ENCODE measurements at regions not wholly inside any gene's neighbourhood (a gene's known extent, or its start where the extent isn't known, plus 50 kb on each side); places are given as distances from the start of the nearest gene placed in this dataset.

GRCh38 chr3:163315786-163316185 is 1762.5 kb downstream of the SI start:
- H3K27ac ChIP-seq = no peak overlapping the region
- TF ChIP-seq, protein P1, sequence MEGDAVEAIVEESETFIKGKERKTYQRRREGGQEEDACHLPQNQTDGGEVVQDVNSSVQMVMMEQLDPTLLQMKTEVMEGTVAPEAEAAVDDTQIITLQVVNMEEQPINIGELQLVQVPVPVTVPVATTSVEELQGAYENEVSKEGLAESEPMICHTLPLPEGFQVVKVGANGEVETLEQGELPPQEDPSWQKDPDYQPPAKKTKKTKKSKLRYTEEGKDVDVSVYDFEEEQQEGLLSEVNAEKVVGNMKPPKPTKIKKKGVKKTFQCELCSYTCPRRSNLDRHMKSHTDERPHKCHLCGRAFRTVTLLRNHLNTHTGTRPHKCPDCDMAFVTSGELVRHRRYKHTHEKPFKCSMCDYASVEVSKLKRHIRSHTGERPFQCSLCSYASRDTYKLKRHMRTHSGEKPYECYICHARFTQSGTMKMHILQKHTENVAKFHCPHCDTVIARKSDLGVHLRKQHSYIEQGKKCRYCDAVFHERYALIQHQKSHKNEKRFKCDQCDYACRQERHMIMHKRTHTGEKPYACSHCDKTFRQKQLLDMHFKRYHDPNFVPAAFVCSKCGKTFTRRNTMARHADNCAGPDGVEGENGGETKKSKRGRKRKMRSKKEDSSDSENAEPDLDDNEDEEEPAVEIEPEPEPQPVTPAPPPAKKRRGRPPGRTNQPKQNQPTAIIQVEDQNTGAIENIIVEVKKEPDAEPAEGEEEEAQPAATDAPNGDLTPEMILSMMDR (conservative IDR thresholded peaks at IDR 0.05; ENCODE audit: low read depth) = no peak
- ChIA-PET CTCF (no interaction called here), POLR2A (ENCODE audit: low non-redundant PET) (no interaction called here)
- DNase-seq (ENCODE audit: low spot score) = no peak

DNA sequence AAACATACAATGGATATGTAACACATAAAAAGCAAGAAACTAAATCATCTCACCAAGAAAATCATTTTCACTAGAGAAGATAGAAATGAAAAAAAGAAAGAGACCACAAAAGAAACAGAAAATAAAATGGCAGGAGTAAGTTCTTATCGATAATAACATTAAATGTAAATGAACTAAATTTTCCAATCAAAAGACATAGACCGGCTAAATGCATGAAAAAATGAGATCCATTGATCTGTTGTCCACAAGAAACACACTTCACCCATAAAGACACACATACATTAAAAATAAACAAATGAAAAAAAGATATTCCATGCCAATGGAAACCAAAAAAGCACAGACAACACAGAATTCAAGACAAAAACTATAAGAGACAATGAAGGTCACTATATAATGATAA is 1771.9 kb downstream of the SI start:
- TF ChIP-seq, protein P1 (conservative IDR thresholded peaks at IDR 0.05; ENCODE audit: low read depth) = no peak
- ChIA-PET CTCF (interaction anchor here (0.6 kb wide), 1 partner anchor 476 kb away, joined by 3 read pairs; no protein-coding TSS in a partner anchor), POLR2A (ENCODE audit: low non-redundant PET) (no interaction called here)
- DNase-seq (ENCODE audit: low spot score) = no peak
- no peak overlapping the region for H3K27ac ChIP-seq

DNA sequence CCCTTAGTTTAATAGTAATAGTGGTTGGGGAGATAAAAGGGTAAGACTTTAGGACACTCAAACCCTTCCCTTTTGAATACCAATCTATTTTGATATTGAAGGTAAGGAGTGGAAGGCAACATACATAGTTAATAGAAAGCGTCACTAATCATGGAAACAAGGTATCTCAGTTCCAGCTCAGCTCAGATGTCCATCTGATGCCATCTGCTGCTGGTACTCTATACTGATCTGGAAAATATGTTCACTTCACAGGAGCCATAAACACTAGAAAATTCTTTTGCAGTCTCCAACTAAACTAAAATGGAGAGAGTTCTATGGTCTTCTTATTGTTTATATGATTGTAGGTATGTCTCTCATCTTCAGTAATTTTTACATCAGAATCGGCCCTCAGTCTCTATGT is 1777.1 kb downstream of the OTOL1 start:
- TF ChIP-seq, protein P1 (conservative IDR thresholded peaks at IDR 0.05; ENCODE audit: low read depth) = no peak
- POLR2A ChIA-PET (ENCODE audit: low non-redundant PET) = no interaction called here
- H3K27ac ChIP-seq = no peak overlapping the region
- CTCF ChIA-PET = no interaction called here
- DNase-seq (ENCODE audit: low spot score) = no peak

DNA sequence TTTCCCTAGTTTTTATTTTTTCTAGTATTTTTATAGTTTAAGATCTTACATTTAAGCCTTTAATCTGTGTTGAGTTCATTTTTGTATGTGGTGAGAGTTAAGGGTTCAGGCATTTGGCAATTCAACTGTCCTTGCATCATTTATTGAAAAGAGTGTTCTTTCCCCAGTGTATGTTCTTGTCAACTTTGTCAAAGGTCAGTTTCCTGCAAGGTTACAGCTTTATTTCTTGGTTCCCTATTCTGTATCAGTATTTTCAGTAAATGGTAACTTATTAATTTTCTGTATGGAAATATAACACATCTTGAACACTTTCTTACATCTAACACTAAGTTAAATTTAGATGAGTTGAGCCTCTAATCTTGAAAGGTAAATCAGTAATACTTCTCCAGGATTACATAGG is 1770.1 kb downstream of the OTOL1 start:
- ChIA-PET CTCF (no interaction called here), POLR2A (ENCODE audit: low non-redundant PET) (no interaction called here)
- TF ChIP-seq, protein P1 (conservative IDR thresholded peaks at IDR 0.05; ENCODE audit: low read depth) = no peak
- H3K27ac ChIP-seq = no peak overlapping the region
- no peak for DNase-seq (ENCODE audit: low spot score)

GRCh38 chr3:163261618-163262017 is 1765.0 kb downstream of the OTOL1 start:
- CTCF ChIA-PET = no interaction called here
- TF ChIP-seq, protein P1 (conservative IDR thresholded peaks at IDR 0.05; ENCODE audit: low read depth) = no peak
- H3K27ac ChIP-seq = no peak overlapping the region
- no peak for DNase-seq (ENCODE audit: low spot score)
- POLR2A ChIA-PET (ENCODE audit: low non-redundant PET) = no interaction called here

DNA sequence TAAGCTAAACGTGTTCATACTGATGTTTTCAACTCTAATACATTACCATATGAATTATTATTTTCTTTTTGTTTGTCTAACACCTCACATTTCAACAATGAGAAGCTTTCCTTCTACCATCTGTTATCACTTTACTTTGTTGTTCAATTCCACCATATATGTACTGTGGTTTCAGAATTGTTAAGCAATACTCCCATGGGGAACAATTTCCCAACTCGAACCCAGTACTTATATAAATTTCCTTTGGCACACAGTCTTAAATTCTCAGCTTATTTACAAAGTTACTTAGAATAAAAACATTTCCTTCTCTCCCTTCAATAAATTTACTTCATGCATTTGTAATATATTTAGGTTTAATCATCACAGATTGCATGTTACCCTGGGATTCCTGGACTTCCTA is 1764.4 kb downstream of the OTOL1 start:
- DNase-seq (ENCODE audit: low spot score) = no peak
- POLR2A ChIA-PET (ENCODE audit: low non-redundant PET) = no interaction called here
- H3K27ac ChIP-seq = no peak overlapping the region
- TF ChIP-seq, protein P1 (conservative IDR thresholded peaks at IDR 0.05; ENCODE audit: low read depth) = no peak
- CTCF ChIA-PET = no interaction called here

- DNase-seq (ENCODE audit: low spot score) = no peak
- TF ChIP-seq, protein P1 (conservative IDR thresholded peaks at IDR 0.05; ENCODE audit: low read depth) = no peak
Measured at GRCh38 chr3:163218336-163218735, 1721.7 kb downstream of the OTOL1 start.

More at GRCh38 chr3:163218336-163218735, 1721.7 kb downstream of the OTOL1 start:
- ChIA-PET POLR2A (ENCODE audit: low non-redundant PET) (no interaction called here), CTCF (no interaction called here)
- H3K27ac ChIP-seq = no peak overlapping the region
